ENCODE measurements at regions not wholly inside any gene's neighbourhood (a gene's known extent, or its start where the extent isn't known, plus 50 kb on each side); places are given as distances from the start of the nearest gene placed in this dataset.

DNA sequence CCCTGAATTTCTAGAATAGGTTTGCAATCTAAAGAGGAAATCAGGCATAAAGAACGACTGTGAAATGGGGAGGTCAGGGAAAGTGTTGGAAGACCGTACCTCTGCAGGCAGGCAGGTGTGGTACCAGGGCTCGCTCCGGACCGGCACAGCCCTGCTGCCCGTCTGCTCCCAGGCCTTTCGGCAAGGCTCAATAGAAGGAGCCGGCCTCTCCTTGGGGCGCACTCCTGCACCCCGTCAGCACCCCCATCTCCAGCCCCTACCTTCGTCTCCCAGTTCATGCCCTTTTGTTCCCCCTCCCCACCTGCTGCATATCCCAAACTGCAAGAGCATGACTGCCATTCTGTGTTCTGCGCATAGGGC lies 139.8 kb upstream of the SOX1 start:
- Histone ChIP-seq H3K79me2 (ENCODE audit: control insufficient read depth, insufficient read depth, low read length) (no peaks in the 10 kb centered on the region), H3K36me3 (ENCODE audit: control insufficient read depth in 2 of 2, insufficient read depth in 2 of 2, low read length in 1 of 2) (no peaks in the 10 kb centered on the region), H3K4me1 (ENCODE audit: control insufficient read depth, insufficient read depth, low read length) (no peaks in the 10 kb centered on the region), H3K9ac (ENCODE audit: control insufficient read depth, insufficient read depth, low read length) (no peak overlapping the region), H3K4me3 (no peak overlapping the region), H4K20me1 (ENCODE audit: control insufficient read depth, insufficient read depth) (no peaks in the 10 kb centered on the region), H3K9me3 (replicated peaks; ENCODE audit: control insufficient read depth, insufficient read depth, low read length) (no peaks in the 10 kb centered on the region), H3K4me2 (ENCODE audit: control insufficient read depth, insufficient read depth) (no peak overlapping the region), H3K27ac (ENCODE audit: control insufficient read depth, insufficient read depth) (no peak overlapping the region), H2AFZ (ENCODE audit: control insufficient read depth, low read depth, low read length) (no peak overlapping the region), H3K27me3 (replicated peaks in 1 of 2; ENCODE audit: control insufficient read depth in 2 of 2, insufficient read depth in 2 of 2, low read length in 1 of 2) (no peaks in the 10 kb centered on the region)
- CTCF ChIA-PET, result no interaction called here
- BruUV-seq (replicated peaks), result no TSS peak
- RAD21 ChIA-PET (ENCODE audit: unreplicated experiment), result no interaction called here
- no peak for FAIRE-seq
- in situ Hi-C loops (cut with MboI), result loop anchor here (5.0 kb wide), 1 partner anchor 50 kb away; no protein-coding TSS in a partner anchor
- 61% methylated on average over 12 of the region's 12 CpGs for WGBS (ENCODE audit: insufficient coverage, insufficient replicate concordance, low lambda C conversion rate, missing lambda C conversion rate)
- TF ChIP-seq ESRRA (IDR thresholded peaks at IDR 0.05; ENCODE audit: low read length) (no peak), POLR2A (IDR thresholded peaks at IDR 0.05; ENCODE audit: low read depth, low read length) (no peak), SMARCA5 (IDR thresholded peaks at IDR 0.05) (no peak), MEF2B (IDR thresholded peaks at IDR 0.05; ENCODE audit: partially characterized antibody, poor library complexity, severe bottlenecking) (no peak), SIX5 (IDR thresholded peaks at IDR 0.05; ENCODE audit: low read depth, low read length, severe bottlenecking) (no peak), CBX3 (IDR thresholded peaks at IDR 0.05; ENCODE audit: borderline replicate concordance, low read depth) (no peak), SREBF2 (IDR thresholded peaks at IDR 0.05; ENCODE audit: low read length) (no peak), RAD51 (IDR thresholded peaks at IDR 0.05) (no peak), RELA (IDR thresholded peaks at IDR 0.05; ENCODE audit: borderline replicate concordance, partially characterized antibody) (no peak), SPI1 (IDR thresholded peaks at IDR 0.05; ENCODE audit: borderline replicate concordance, insufficient read depth, low read depth, low read length) (no peak), MYC (IDR thresholded peaks at IDR 0.05; ENCODE audit: insufficient read depth, insufficient read length, insufficient replicate concordance, low read length, severe bottlenecking) (no peak)
- TF ChIP-seq, protein P1, sequence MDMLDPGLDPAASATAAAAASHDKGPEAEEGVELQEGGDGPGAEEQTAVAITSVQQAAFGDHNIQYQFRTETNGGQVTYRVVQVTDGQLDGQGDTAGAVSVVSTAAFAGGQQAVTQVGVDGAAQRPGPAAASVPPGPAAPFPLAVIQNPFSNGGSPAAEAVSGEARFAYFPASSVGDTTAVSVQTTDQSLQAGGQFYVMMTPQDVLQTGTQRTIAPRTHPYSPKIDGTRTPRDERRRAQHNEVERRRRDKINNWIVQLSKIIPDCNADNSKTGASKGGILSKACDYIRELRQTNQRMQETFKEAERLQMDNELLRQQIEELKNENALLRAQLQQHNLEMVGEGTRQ (IDR thresholded peaks at IDR 0.05; ENCODE audit: borderline replicate concordance, low read depth, low read length), result no peak
- TF ChIP-seq, protein P2, sequence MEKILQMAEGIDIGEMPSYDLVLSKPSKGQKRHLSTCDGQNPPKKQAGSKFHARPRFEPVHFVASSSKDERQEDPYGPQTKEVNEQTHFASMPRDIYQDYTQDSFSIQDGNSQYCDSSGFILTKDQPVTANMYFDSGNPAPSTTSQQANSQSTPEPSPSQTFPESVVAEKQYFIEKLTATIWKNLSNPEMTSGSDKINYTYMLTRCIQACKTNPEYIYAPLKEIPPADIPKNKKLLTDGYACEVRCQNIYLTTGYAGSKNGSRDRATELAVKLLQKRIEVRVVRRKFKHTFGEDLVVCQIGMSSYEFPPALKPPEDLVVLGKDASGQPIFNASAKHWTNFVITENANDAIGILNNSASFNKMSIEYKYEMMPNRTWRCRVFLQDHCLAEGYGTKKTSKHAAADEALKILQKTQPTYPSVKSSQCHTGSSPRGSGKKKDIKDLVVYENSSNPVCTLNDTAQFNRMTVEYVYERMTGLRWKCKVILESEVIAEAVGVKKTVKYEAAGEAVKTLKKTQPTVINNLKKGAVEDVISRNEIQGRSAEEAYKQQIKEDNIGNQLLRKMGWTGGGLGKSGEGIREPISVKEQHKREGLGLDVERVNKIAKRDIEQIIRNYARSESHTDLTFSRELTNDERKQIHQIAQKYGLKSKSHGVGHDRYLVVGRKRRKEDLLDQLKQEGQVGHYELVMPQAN (conservative IDR thresholded peaks at IDR 0.05), result no peak
- POLR2A ChIA-PET, result no interaction called here
- ATAC-seq, result no peak
- intact Hi-C loops (cut with micrococcal nuclease; ENCODE audit: unreplicated experiment), result no loop called here
- DNase-seq (ENCODE audit: low read depth, low spot score), result no peak
- SMC1A ChIA-PET (ENCODE audit: uncharacterized antibody, unreplicated experiment), result no interaction called here

Measured in GM12878 (cell line).